Pons (tissue), 1 donor: ENCODE measurements at regions not wholly inside any gene's neighbourhood (a gene's known extent, or its start where the extent isn't known, plus 50 kb on each side); places are given as distances from the start of the nearest gene placed in this dataset.
"Not testable (repeated sequence)": the region's sequence is repeated elsewhere in the genome, so short reads cannot be mapped to it uniquely, and the experiment has no call there.

Source experiments
- DNase-seq: peaks from one replicate; pipeline ENCODE4 v3.0.0-alpha.2; 2016; ENCODE audit warnings: low spot score

GRCh38 chr18:77329651-77330050, 80.0 kb downstream of the GALR1 start:
- DNase-seq: no peak

GRCh38 chr18:77334876-77335275, 85.2 kb downstream of the GALR1 start:
- no peak for DNase-seq

- peak; percentile 24 for DNase-seq
Observed at GRCh38 chr18:77337604-77338003, 88.0 kb downstream of the GALR1 start.

GRCh38 chr18:77339093-77339492, 89.4 kb downstream of the GALR1 start:
- no peak for DNase-seq

GRCh38 chr18:77339623-77340022, 90.0 kb downstream of the GALR1 start:
- DNase-seq: no peak

- no peak for DNase-seq
Observed at GRCh38 chr18:77340815-77341214, 91.2 kb downstream of the GALR1 start.

GRCh38 chr18:77341527-77342325, 92.1 kb downstream of the GALR1 start:
- DNase-seq: no peak

- no peak for DNase-seq
Observed at GRCh38 chr18:77342736-77343135, 93.1 kb downstream of the GALR1 start.

GRCh38 chr18:77343846-77344510, 94.3 kb downstream of the GALR1 start:
- no peak for DNase-seq

GRCh38 chr18:77344786-77345500, 95.3 kb downstream of the GALR1 start:
- DNase-seq: no peak

- no peak for DNase-seq
Observed at GRCh38 chr18:77346208-77346810, 96.7 kb downstream of the GALR1 start.

GRCh38 chr18:77353349-77353748, 103.7 kb downstream of the GALR1 start:
- not testable (repeated sequence) for DNase-seq

- no peak for DNase-seq
Observed at GRCh38 chr18:77359561-77360314, 110.1 kb downstream of the GALR1 start.

GRCh38 chr18:77360315-77361190, 110.9 kb downstream of the GALR1 start:
- DNase-seq: no peak

GRCh38 chr18:77361382-77361781, 111.7 kb downstream of the GALR1 start:
- DNase-seq: no peak

- no peak for DNase-seq
Observed at GRCh38 chr18:77365667-77366066, 116.0 kb downstream of the GALR1 start.

GRCh38 chr18:77366067-77366719, 116.5 kb downstream of the GALR1 start:
- DNase-seq: peak; percentile 16

- peak; percentile 89 for DNase-seq
Observed at GRCh38 chr18:77366720-77367641, 117.3 kb downstream of the GALR1 start.

GRCh38 chr18:77369644-77370043, 120.0 kb downstream of the GALR1 start:
- DNase-seq: no peak
